ENCODE measurements at regions not wholly inside any gene's neighbourhood (a gene's known extent, or its start where the extent isn't known, plus 50 kb on each side); places are given as distances from the start of the nearest gene placed in this dataset.

DNA sequence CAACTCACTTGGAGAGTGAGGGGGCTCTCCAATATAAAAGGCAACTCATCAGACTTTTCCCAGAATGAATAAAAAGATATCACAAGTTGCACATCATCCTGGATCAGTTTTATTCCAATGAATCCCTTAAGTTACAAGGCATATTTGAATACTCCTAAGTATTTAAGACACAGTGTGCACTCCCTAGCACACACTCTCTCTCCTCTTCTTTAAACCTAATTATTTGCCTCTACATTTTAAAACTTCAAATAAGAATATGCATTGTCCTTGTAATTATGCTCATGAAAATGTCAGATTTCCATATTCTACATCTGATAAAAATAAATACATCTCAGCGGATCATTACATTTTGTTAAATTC is 273.6 kb downstream of the ADGB start:
- ChIA-PET CTCF (interaction anchor here (1.1 kb wide), 1 partner anchor 35 kb away, joined by 3 read pairs; no protein-coding TSS in a partner anchor), POLR2A (no interaction called here)
- DNase-seq (ENCODE audit: extremely low spot score) = no peak
- TF ChIP-seq ARNT (IDR thresholded peaks at IDR 0.05) = no peak
- TF ChIP-seq FOXM1 (IDR thresholded peaks at IDR 0.05; ENCODE audit: borderline replicate concordance) = no peak
- TF ChIP-seq ELF4 (IDR thresholded peaks at IDR 0.05) = no peak

DNA sequence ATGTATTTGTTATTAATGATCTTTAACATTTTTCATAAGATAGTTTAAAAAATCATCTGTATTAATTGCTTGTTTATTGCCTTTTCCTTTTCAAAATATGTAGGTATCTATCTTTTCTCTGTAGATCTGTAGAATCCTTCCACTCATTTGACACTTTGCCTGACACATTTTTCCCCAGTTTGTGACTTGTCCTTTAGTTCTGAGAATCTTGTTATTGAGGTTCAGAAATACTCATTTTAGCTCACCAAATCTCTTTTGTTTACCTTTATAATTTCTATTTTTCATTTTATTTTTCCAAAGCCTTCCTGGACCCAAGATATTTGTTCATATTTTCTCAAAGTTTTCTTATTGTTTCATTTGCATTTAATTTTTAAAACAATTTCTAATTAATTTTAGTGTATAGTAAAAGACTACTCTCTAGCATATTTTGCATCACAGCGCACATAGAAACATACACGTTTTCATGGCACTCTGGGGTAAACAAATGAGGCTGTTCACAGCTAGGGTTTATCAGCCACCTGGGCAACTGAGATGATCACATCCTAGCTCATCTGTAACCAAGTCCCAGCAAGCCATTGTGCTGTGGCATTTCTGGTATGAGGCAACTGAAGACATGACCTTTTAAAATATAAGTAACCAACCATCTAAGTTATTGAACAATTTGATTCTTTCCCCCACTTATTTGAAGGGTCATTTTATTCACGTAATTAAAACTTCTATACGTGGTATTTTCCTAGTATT is 275.7 kb downstream of the ADGB start:
- ChIA-PET POLR2A (no interaction called here), CTCF (no interaction called here)
- TF ChIP-seq BHLHE40 (IDR thresholded peaks at IDR 0.05; ENCODE audit: borderline replicate concordance) = no peak
- no peak for TF ChIP-seq HDGF (IDR thresholded peaks at IDR 0.05; ENCODE audit: borderline replicate concordance)
- TF ChIP-seq, protein P1, sequence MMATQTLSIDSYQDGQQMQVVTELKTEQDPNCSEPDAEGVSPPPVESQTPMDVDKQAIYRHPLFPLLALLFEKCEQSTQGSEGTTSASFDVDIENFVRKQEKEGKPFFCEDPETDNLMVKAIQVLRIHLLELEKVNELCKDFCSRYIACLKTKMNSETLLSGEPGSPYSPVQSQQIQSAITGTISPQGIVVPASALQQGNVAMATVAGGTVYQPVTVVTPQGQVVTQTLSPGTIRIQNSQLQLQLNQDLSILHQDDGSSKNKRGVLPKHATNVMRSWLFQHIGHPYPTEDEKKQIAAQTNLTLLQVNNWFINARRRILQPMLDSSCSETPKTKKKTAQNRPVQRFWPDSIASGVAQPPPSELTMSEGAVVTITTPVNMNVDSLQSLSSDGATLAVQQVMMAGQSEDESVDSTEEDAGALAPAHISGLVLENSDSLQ (IDR thresholded peaks at IDR 0.05) = no peak
- no peak for TF ChIP-seq CTBP1 (IDR thresholded peaks at IDR 0.05; ENCODE audit: borderline replicate concordance)
- TF ChIP-seq SP1 (IDR thresholded peaks at IDR 0.05) = no peak
- no peak for TF ChIP-seq FOXK2 (IDR thresholded peaks at IDR 0.05)
- DNase-seq (ENCODE audit: extremely low spot score) = no peak

DNA sequence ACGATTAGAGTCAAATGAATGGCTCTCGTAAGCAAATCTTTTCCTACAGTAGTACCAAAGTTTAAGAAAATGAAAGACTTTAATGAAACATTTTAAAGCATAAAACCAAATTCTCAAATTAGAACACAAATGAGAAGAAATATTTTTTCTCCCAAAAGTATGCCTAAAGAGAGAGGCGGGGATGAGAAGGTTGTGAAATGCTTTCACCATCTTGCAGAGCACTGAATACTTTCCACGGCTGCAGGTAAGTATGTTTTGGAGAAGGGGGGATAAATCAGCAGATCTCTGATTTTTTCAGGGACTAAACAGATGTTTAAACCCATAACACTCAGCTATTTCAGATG is 277.1 kb downstream of the ADGB start:
- DNase-seq (ENCODE audit: extremely low spot score) = no peak
- ChIA-PET POLR2A (no interaction called here), CTCF (no interaction called here)
- TF ChIP-seq SUZ12 (IDR thresholded peaks at IDR 0.05) (no peak), FOXM1 (IDR thresholded peaks at IDR 0.05; ENCODE audit: borderline replicate concordance) (no peak), HDGF (IDR thresholded peaks at IDR 0.05; ENCODE audit: borderline replicate concordance) (no peak), BHLHE40 (IDR thresholded peaks at IDR 0.05; ENCODE audit: borderline replicate concordance) (no peak), L3MBTL2 (conservative IDR thresholded peaks at IDR 0.05) (no peak), FOXK2 (IDR thresholded peaks at IDR 0.05) (no peak), NFRKB (IDR thresholded peaks at IDR 0.05) (no peak)

DNA sequence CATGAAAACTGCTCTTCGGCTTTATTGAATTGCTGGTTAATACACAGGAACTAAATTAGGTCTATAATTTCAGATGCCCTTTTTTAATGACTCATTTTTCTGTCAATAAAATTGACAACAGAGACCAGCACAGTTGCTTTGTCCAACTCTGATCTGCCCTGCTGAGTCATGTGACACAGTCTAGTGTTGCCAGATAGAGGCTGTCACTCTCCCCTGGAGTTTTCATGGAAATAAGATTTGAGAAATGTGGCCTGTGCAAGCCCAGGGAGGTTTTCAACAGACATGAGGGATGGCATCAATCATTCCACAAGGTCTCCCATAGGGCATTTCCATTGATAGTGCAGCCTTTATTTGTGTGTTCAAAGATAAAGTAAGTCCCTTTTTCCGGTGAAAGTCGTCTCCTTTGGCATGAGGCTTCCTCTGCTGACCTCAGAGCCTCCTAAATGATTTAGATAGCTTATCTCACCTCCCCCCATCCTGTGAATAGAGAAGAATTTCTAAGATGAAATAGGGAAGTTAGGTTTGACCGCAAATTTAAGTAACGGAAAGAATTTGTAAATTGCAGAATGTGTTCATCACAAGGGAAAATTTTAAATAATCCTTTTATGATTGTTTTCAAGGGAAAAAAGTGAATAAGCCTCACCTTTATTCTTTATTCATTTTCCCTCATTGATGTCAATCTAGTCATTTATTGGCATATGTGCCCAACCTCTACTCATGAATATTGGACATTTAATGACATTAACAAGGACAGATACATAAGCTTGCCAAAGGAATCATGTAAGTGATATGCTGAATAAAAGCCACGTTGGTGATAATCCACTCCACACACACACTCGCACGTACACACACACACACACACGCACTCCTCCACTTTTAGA is 277.7 kb downstream of the ADGB start:
- ChIA-PET POLR2A (no interaction called here), CTCF (no interaction called here)
- DNase-seq (ENCODE audit: extremely low spot score) = peak; percentile 22
- TF ChIP-seq, protein P1 (IDR thresholded peaks at IDR 0.05) = peak; percentile 72
- TF ChIP-seq ELF4 (IDR thresholded peaks at IDR 0.05) = no peak

DNA sequence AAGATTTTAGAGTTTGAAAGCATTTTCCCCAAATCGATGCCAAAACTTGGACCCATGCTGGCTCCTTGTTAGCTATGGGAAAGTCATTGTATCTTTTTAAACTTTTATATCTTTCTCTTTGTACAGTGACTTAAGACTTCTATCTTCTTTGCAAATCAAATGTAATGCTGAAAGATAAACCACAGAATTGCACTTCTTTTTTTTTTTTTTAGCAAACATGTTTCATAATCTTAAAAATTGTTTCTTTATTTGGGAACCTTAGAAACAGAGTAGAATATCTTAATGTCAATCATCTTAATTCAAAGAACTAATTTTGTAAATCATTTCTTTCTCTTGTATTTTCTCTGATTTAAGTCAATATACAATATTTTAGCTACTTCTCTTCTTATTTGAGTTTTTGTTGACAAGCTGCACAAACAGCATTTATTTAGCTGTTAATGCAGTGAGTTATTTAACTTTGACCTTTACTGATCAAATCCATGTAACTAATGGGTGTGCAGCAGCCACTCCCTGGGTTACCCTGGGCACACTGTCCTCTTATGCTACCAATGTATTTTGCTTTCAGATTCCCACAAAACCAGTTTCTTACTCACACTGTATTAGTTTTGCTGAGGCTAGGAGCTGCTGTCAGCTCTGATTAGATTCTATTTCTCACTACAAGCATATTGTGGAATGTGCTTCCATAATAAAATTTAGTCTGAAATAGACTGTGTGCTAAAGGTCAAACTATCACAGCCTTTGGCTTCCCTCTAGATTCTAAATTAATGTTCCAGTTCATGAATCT is 279.6 kb downstream of the ADGB start:
- TF ChIP-seq ZNF384 (IDR thresholded peaks at IDR 0.05) = no peak
- TF ChIP-seq LEF1 (IDR thresholded peaks at IDR 0.05; ENCODE audit: borderline replicate concordance) = no peak
- TF ChIP-seq, protein P1 (IDR thresholded peaks at IDR 0.05) = no peak
- no peak for TF ChIP-seq FOXK2 (IDR thresholded peaks at IDR 0.05)
- no peak for TF ChIP-seq FOXM1 (IDR thresholded peaks at IDR 0.05; ENCODE audit: borderline replicate concordance)
- TF ChIP-seq SP1 (IDR thresholded peaks at IDR 0.05) = no peak
- TF ChIP-seq SUZ12 (IDR thresholded peaks at IDR 0.05) = no peak
- no peak for TF ChIP-seq BHLHE40 (IDR thresholded peaks at IDR 0.05; ENCODE audit: borderline replicate concordance)
- no peak for TF ChIP-seq ARNT (IDR thresholded peaks at IDR 0.05)
- no peak for TF ChIP-seq L3MBTL2 (conservative IDR thresholded peaks at IDR 0.05)
- no peak for TF ChIP-seq ELF4 (IDR thresholded peaks at IDR 0.05)
- CTCF ChIA-PET = no interaction called here
- DNase-seq (ENCODE audit: extremely low spot score) = no peak
- POLR2A ChIA-PET = no interaction called here

DNA sequence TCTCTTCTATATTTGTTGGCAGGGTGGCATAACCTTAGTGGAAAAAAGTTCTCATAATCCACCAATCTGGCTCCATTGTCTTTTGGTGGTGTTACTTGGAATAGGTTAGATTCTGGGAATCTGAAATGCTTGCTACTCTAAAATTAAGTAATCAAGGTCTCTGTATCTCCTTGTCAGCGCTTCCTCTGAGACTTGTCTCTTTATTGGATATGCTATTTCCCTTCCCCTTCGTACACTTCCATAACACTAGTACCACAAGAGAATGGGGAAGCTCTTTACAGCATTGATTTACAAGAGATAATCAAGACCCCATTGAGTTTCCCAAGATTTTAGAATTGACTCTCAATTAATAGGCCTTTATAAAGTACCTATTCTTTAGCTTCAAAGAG is 280.2 kb downstream of the ADGB start:
- ChIA-PET POLR2A (no interaction called here), CTCF (no interaction called here)

More for the DNA sequence above, 280.2 kb downstream of the ADGB start:
- no peak for TF ChIP-seq HDGF (IDR thresholded peaks at IDR 0.05; ENCODE audit: borderline replicate concordance)
- TF ChIP-seq L3MBTL2 (conservative IDR thresholded peaks at IDR 0.05) = no peak
- no peak for TF ChIP-seq NFRKB (IDR thresholded peaks at IDR 0.05)
- TF ChIP-seq ZNF384 (IDR thresholded peaks at IDR 0.05) = no peak
- no peak for TF ChIP-seq LEF1 (IDR thresholded peaks at IDR 0.05; ENCODE audit: borderline replicate concordance)
- no peak for DNase-seq (ENCODE audit: extremely low spot score)

All from HEK293T (cell line).